GM12801 (cell line): ENCODE measurements at regions not wholly inside any gene's neighbourhood (a gene's known extent, or its start where the extent isn't known, plus 50 kb on each side); places are given as distances from the start of the nearest gene placed in this dataset.

Source experiments
- CTCF ChIP-seq: IDR thresholded peaks from one replicate; pipeline ENCODE4 v1.5.1; 2011; ENCODE audit warnings: control low read depth; ENCODE audit not compliant: insufficient read length; ENCODE audit errors: extremely low read depth

DNA sequence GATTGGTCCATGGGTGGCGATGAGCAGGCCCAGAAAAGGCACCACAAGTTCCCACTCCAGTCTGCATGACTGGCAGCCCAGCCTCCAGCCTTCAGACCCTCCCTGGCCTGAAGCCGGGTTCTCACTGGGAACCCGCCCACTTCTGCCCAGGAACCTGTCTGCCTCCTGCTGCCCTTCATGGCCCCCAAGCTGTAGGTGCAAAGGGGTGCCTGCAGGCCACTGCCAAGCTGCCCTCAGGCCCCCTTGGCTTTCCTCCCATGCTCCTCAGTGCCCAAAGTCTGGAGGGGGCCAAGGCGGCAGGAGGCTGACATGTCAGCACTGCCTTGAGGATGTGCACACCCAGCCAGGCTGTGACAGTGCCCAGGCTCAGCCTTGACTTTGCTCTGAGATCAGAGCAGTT lies 488.5 kb upstream of the THBS1 start:
- TF ChIP-seq CTCF, result no peak

- no peak for TF ChIP-seq CTCF
Measured at GRCh38 chr15:39092761-39093160, 488.1 kb upstream of the THBS1 start.

DNA sequence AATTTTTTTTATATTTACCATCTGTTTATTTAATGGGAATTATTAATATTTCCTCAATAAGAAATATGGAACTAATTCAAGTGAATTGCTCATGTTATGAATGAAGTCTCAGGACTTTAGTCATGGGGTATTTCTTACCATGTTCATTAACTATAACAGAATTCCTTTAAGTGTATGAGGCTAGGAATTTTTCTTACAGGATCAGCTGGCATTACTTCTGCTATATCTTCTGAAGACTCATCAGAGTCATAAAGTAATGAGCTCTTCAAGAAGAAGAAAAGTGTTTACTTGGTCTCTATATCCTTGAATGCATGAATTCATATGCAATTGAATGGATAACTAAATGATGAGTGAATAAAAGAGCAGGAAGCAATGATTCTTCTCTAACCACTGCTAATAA lies 486.8 kb upstream of the THBS1 start:
- no peak for TF ChIP-seq CTCF

DNA sequence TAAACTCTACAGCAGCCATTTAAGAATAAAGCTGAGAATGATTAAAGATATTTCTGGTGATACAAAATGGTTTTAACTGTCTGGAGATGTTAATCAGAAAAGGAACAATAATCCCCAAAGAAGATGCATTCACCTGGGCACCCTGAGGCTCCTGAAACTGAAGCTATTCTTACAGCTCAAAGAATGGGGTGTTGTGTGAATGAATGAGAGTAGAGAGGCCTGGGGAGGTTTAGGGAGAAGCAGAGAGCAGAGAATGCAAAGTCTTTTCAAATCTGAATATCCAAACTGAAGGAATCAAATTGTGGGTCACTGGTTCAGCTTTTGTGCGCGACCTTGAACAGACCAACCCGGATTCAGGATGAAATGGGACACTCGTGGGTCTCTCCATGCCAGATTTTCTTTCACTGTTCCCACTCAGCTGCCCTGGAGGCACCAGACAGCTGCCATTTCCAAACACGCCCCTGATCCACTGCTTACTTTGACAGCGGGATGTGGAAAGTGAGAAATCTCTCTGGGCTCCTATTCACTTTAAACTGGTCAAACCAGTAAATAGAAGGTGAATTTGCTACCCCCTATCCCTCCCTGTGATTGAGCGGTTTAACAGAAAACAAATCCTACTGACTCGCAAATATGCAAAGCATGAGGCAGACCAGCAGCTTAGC lies 485.5 kb upstream of the THBS1 start:
- no peak for TF ChIP-seq CTCF

- TF ChIP-seq CTCF, result no peak
Measured at GRCh38 chr15:39096608-39097205, 484.2 kb upstream of the THBS1 start.

DNA sequence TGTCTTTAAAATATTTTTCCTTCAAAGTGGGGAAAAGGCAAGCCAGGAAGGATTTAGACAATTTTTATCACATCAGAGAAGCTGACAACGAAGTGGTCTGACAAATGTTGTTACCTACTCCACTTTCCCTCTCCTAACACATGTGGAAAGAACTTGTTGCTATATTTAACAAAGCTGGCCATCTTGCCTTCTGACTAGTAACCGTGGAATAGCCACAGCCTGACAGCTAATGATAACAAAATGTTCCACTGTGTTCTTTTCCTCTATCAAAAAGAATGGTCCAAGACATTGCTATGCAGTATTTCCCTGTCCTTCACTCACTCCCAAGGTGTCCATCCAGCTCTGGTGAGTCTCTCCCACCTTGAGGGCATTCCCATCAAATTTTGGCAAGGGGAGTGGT lies 481.4 kb upstream of the THBS1 start:
- TF ChIP-seq CTCF, result no peak

- TF ChIP-seq CTCF, result no peak
Measured at GRCh38 chr15:39100106-39100660, 480.7 kb upstream of the THBS1 start.
